SK-N-SH (cell line): ENCODE measurements at regions not wholly inside any gene's neighbourhood (a gene's known extent, or its start where the extent isn't known, plus 50 kb on each side); places are given as distances from the start of the nearest gene placed in this dataset.

Source experiments
- CTCF ChIA-PET: fragments of 300-600, 350-600 bp; formaldehyde crosslinking; extraction: SDS; loops from one replicate; lab custom pipeline; 2021; lab: Yijun Ruan, JAX
- POLR2A ChIA-PET: fragments of 350-600 bp; sonication (Branson Sonifier 250); formaldehyde crosslinking; extraction: SDS; loops from one replicate; lab custom pipeline; 2020; ENCODE audit warnings: antibody characterized with exemption, inconsistent platforms; lab: Yijun Ruan, JAX
- DNase-seq: peaks from one replicate; pipeline ENCODE4 v3.0.0; 2012
- H2AFZ ChIP-seq: fragments of 200-600 bp; sonication (generic); 2 replicates; pipeline ENCODE4 v1.8.1; 2016; ENCODE audit warnings: antibody characterized with exemption, mild to moderate bottlenecking, low read depth
- H3F3A ChIP-seq: fragments of 200-600 bp; sonication (generic); replicated peaks from 2 replicates; pipeline ENCODE3; 2016; ENCODE audit warnings: antibody characterized with exemption, mild to moderate bottlenecking; ENCODE audit not compliant: insufficient read depth
- H3K27ac ChIP-seq, 2 experiments: fragments of 200-500 bp in 1 of 2; fragments of 200-600 bp in 1 of 2; sonication (Bioruptor generic) in 1 of 2; sonication (generic), shearing (Covaris generic) in 1 of 2; 2 replicates each; pipeline versions ENCODE4 v1.5.1 to v1.6.1; 2014 to 2016; ENCODE audit warnings: low read depth in 2 of 2, inconsistent platforms in 1 of 2, low read length in 1 of 2, mild to moderate bottlenecking in 1 of 2, mixed read lengths in 1 of 2
- H3K27me3 ChIP-seq: fragments of 200-600 bp; sonication (generic), shearing (Covaris generic); 2 replicates; pipeline ENCODE4 v1.6.1; 2016; ENCODE audit warnings: mixed run types; ENCODE audit not compliant: insufficient read depth
- H3K36me3 ChIP-seq, 2 experiments: fragments of 200-500 bp in 1 of 2; fragments of 200-600 bp in 1 of 2; sonication (Bioruptor generic) in 1 of 2; sonication (generic) in 1 of 2; replicated peaks in 1 of 2; 2 replicates each; pipeline versions ENCODE3 to v1.5.1; 2014 to 2016; ENCODE audit warnings: low read length in 1 of 2, mild to moderate bottlenecking in 1 of 2; ENCODE audit not compliant: insufficient read depth in 2 of 2, control insufficient read depth in 1 of 2
- H3K4me1 ChIP-seq, 2 experiments: fragments of 200-500 bp in 1 of 2; fragments of 200-600 bp in 1 of 2; sonication (Bioruptor generic) in 1 of 2; sonication (generic), shearing (Covaris generic) in 1 of 2; 2 replicates each; pipeline versions ENCODE4 v1.5.1 to v1.6.1; 2014 to 2016; ENCODE audit warnings: low read depth in 1 of 2, low read length in 1 of 2, mixed run types in 1 of 2; ENCODE audit not compliant: insufficient read depth in 2 of 2, control insufficient read depth in 1 of 2
- H3K4me2 ChIP-seq: fragments of 200-600 bp; sonication (generic), shearing (Covaris generic); 2 replicates; pipeline ENCODE4 v1.6.1; 2017; ENCODE audit warnings: mixed run types
- H3K4me3 ChIP-seq, 2 experiments: fragments of 200-500 bp in 1 of 2; fragments of 200-600 bp in 1 of 2; sonication (Bioruptor generic) in 1 of 2; sonication (generic), shearing (Covaris generic) in 1 of 2; 2 replicates each; pipeline versions ENCODE4 v1.5.1 to v1.8.1; 2014 to 2016; ENCODE audit warnings: low read depth in 2 of 2, inconsistent platforms in 1 of 2, low read length in 1 of 2, mild to moderate bottlenecking in 1 of 2, mixed read lengths in 1 of 2, moderate library complexity in 1 of 2
- H3K79me2 ChIP-seq: fragments of 200-600 bp; sonication (generic); 2 replicates; pipeline ENCODE4 v1.8.1; 2017; ENCODE audit warnings: mild to moderate bottlenecking; ENCODE audit not compliant: insufficient read depth
- H3K9ac ChIP-seq: fragments of 200-600 bp; sonication (generic); 2 replicates; pipeline ENCODE4 v1.6.1; 2017; ENCODE audit warnings: mixed run types
- H3K9me2 ChIP-seq: fragments of 200-600 bp; sonication (generic); 2 replicates; pipeline ENCODE4 v1.6.1; 2017; ENCODE audit warnings: mixed run types
- H3K9me3 ChIP-seq: fragments of 200-600 bp; sonication (generic); 2 replicates; pipeline ENCODE4 v1.6.1; 2017; ENCODE audit warnings: mixed run types, mild to moderate bottlenecking, moderate library complexity
- H4K20me1 ChIP-seq: fragments of 200-600 bp; sonication (generic); 2 replicates; pipeline ENCODE4 v1.6.1; 2017; ENCODE audit warnings: mild to moderate bottlenecking, mixed run types; ENCODE audit not compliant: insufficient read depth
- CHD2 ChIP-seq: fragments of 150-350 bp; IDR thresholded peaks from 2 replicates; pipeline ENCODE4 v1.6.1; 2018; ENCODE audit warnings: low read length; ENCODE audit not compliant: partially characterized antibody
- CTCF ChIP-seq: fragments of 200-600 bp; sonication (generic); IDR thresholded peaks from 2 replicates; pipeline ENCODE4 v1.6.1; 2017; ENCODE audit warnings: antibody characterized with exemption, mild to moderate bottlenecking, moderate library complexity
- EP300 ChIP-seq, 2 experiments: IDR thresholded peaks; 2 replicates each; pipeline versions ENCODE4 v1.4.0 to v1.6.1; 2012; ENCODE audit warnings: borderline replicate concordance in 1 of 2, low read depth in 1 of 2, low read length in 1 of 2
- FOSL2 ChIP-seq: IDR thresholded peaks from 2 replicates; pipeline ENCODE4 v1.4.0; 2012; ENCODE audit warnings: low read depth, mild to moderate bottlenecking, moderate library complexity, borderline replicate concordance
- FOXM1 ChIP-seq: IDR thresholded peaks from 2 replicates; pipeline ENCODE4 v1.4.0; 2012; ENCODE audit warnings: low read depth, mild to moderate bottlenecking
- JUND ChIP-seq: IDR thresholded peaks from 2 replicates; pipeline ENCODE4 v1.4.0; 2012
- MAX ChIP-seq: IDR thresholded peaks from 2 replicates; pipeline ENCODE4 v1.4.0; 2012; ENCODE audit warnings: low read depth
- MEF2A ChIP-seq: IDR thresholded peaks from 2 replicates; pipeline ENCODE4 v1.4.0; 2012; ENCODE audit warnings: low read depth, borderline replicate concordance
- MXI1 ChIP-seq: IDR thresholded peaks from 2 replicates; pipeline ENCODE4 v1.6.1; 2012; ENCODE audit warnings: mild to moderate bottlenecking, low read depth, low read length, improper control_type of control experiment
- NFIC ChIP-seq: IDR thresholded peaks from 2 replicates; pipeline ENCODE4 v1.4.0; 2012; ENCODE audit warnings: borderline replicate concordance
- POLR2AphosphoS5 ChIP-seq: IDR thresholded peaks from 2 replicates; pipeline ENCODE4 v1.6.1; 2012; ENCODE audit warnings: low read depth, low read length
- REST ChIP-seq: IDR thresholded peaks from 2 replicates; pipeline ENCODE4 v1.6.1; 2012; ENCODE audit warnings: mild to moderate bottlenecking, low read depth, low read length, moderate library complexity
- RFX5 ChIP-seq: IDR thresholded peaks from 2 replicates; pipeline ENCODE4 v1.6.1; 2012; ENCODE audit warnings: mild to moderate bottlenecking, improper control_type of control experiment, low read length
- RXRA ChIP-seq: IDR thresholded peaks from 2 replicates; pipeline ENCODE4 v1.4.0; 2012; ENCODE audit warnings: low read depth, mild to moderate bottlenecking, borderline replicate concordance
- SIN3A ChIP-seq: IDR thresholded peaks from 2 replicates; pipeline ENCODE4 v1.6.1; 2012; ENCODE audit warnings: low read depth, mild to moderate bottlenecking, low read length, moderate library complexity, borderline replicate concordance
- SMC3 ChIP-seq: IDR thresholded peaks from 2 replicates; pipeline ENCODE4 v1.6.1; 2012; ENCODE audit warnings: low read depth, low read length, improper control_type of control experiment
- TAF1 ChIP-seq: IDR thresholded peaks from 2 replicates; pipeline ENCODE4 v1.6.1; 2012; ENCODE audit warnings: low read depth, mild to moderate bottlenecking, low read length, moderate library complexity, borderline replicate concordance
- TEAD4 ChIP-seq: IDR thresholded peaks from 2 replicates; pipeline ENCODE4 v1.4.0; 2012; ENCODE audit warnings: mild to moderate bottlenecking, borderline replicate concordance; ENCODE audit not compliant: insufficient read depth
- USF1 ChIP-seq: IDR thresholded peaks from 2 replicates; pipeline ENCODE4 v1.4.0; 2012; ENCODE audit warnings: low read depth, borderline replicate concordance
- WGBS: methylation state at CpG from one replicate; pipeline ENCODE4 v1.1.6; 2017; ENCODE audit warnings: low lambda C conversion rate; 5-methylcytosine and 5-hydroxymethylcytosine counted together

GRCh38 chr7:68180761-68181160 is 1184.1 kb downstream of the TYW1 start:
- CTCF ChIA-PET, result no interaction called here

More at GRCh38 chr7:68180761-68181160, 1184.1 kb downstream of the TYW1 start:
- Histone ChIP-seq H4K20me1 (no peaks in the 10 kb centered on the region), H3F3A (no peaks in the 10 kb centered on the region), H3K4me1 (no peaks in the 10 kb centered on the region; a peak in 1 of 4 replicates), H3K79me2 (no peaks in the 10 kb centered on the region), H3K9me3 (no peaks in the 10 kb centered on the region), H3K27ac (no peak overlapping the region), H3K9ac (no peak overlapping the region), H2AFZ (no peak overlapping the region), H3K27me3 (no peaks in the 10 kb centered on the region), H3K4me2 (no peak overlapping the region), H3K36me3 (no peaks in the 10 kb centered on the region), H3K9me2 (no peaks in the 10 kb centered on the region), H3K4me3 (no peak overlapping the region)
- 37% methylated on average over 5 of the region's 5 CpGs for WGBS
- DNase-seq, result no peak
- TF ChIP-seq TEAD4 (no peak), MEF2A (no peak), REST (no peak), JUND (no peak), FOXM1 (no peak), TAF1 (no peak), FOSL2 (no peak), POLR2AphosphoS5 (no peak), USF1 (no peak), CHD2 (no peak), MXI1 (no peak), NFIC (no peak), SMC3 (no peak), RXRA (no peak), CTCF (no peak), EP300 (IDR thresholded peaks at IDR 0.05; ENCODE audit: borderline replicate concordance in 1 of 2, low read depth in 1 of 2, low read length in 1 of 2) (no peak), RFX5 (no peak), SIN3A (no peak), MAX (no peak)
- POLR2A ChIA-PET, result no interaction called here
